ENCODE measurements at regions not wholly inside any gene's neighbourhood (a gene's known extent, or its start where the extent isn't known, plus 50 kb on each side); places are given as distances from the start of the nearest gene placed in this dataset.

- TF ChIP-seq CTCF (IDR thresholded peaks at IDR 0.05; ENCODE audit: low read depth, low read length), result no peak
- TF ChIP-seq EZH2phosphoT487 (IDR thresholded peaks at IDR 0.05; ENCODE audit: low read depth), result no peak
These were observed 1296.8 kb upstream of the CDH6 start for GRCh38 chr5:29896646-29897045.

Data from OCI-LY3 (cell line).